ENCODE measurements at regions not wholly inside any gene's neighbourhood (a gene's known extent, or its start where the extent isn't known, plus 50 kb on each side); places are given as distances from the start of the nearest gene placed in this dataset.

DNA sequence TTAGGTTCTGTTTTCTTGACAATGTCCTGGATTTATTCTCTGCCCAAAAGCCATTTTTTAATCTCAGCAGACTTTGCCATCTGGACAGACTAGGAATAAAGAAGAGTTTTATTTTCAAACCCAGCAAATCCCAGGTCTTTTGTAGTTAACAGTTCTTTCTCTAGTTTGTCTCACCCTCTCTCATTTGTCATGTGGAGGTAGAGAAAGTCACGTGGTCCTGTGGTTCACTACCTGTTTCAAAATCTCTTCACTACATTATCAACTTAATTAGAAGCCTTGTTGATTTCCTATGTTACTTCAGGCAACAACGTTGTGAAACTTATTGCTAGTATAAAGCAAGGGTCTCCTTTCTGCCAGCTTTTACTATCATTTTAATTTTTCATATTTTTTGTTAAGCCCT lies 1222.6 kb downstream of the EFNB2 start:
- no peaks in the 10 kb centered on the region for H3K4me1 ChIP-seq (ENCODE audit: insufficient read depth, low read length, poor library complexity, severe bottlenecking)
- ChIA-PET CTCF (ENCODE audit: unreplicated experiment) (no interaction called here), POLR2A (no interaction called here)
- H4K20me1 ChIP-seq (ENCODE audit: insufficient read depth, low read length), result no peaks in the 10 kb centered on the region
- DNase-seq (ENCODE audit: low spot score), result no peak
- no peak overlapping the region for H3K4me3 ChIP-seq (ENCODE audit: low read depth, low read length, poor library complexity, severe bottlenecking)
- no peaks in the 10 kb centered on the region for H3K36me3 ChIP-seq (ENCODE audit: insufficient read depth, low read length)
- H3K9me3 ChIP-seq (ENCODE audit: low read length), result no peaks in the 10 kb centered on the region
- no peak overlapping the region for H3K27ac ChIP-seq (ENCODE audit: low read depth, low read length, poor library complexity, severe bottlenecking)
- TF ChIP-seq, protein P1, sequence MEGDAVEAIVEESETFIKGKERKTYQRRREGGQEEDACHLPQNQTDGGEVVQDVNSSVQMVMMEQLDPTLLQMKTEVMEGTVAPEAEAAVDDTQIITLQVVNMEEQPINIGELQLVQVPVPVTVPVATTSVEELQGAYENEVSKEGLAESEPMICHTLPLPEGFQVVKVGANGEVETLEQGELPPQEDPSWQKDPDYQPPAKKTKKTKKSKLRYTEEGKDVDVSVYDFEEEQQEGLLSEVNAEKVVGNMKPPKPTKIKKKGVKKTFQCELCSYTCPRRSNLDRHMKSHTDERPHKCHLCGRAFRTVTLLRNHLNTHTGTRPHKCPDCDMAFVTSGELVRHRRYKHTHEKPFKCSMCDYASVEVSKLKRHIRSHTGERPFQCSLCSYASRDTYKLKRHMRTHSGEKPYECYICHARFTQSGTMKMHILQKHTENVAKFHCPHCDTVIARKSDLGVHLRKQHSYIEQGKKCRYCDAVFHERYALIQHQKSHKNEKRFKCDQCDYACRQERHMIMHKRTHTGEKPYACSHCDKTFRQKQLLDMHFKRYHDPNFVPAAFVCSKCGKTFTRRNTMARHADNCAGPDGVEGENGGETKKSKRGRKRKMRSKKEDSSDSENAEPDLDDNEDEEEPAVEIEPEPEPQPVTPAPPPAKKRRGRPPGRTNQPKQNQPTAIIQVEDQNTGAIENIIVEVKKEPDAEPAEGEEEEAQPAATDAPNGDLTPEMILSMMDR (conservative IDR thresholded peaks at IDR 0.05; ENCODE audit: low read length), result no peak
- TF ChIP-seq EZH2phosphoT487 (IDR thresholded peaks at IDR 0.05; ENCODE audit: borderline replicate concordance, low read depth, low read length), result no peak
- H3K4me2 ChIP-seq (ENCODE audit: low read length), result no peak overlapping the region
- no peaks in the 10 kb centered on the region for H3K9me2 ChIP-seq (ENCODE audit: insufficient read depth, low read length)
- intact Hi-C loops (cut with micrococcal nuclease; ENCODE audit: unreplicated experiment), result no loop called here
- H3K79me2 ChIP-seq (ENCODE audit: insufficient read depth, low read depth, low read length), result no peaks in the 10 kb centered on the region
- H2AFZ ChIP-seq (ENCODE audit: low read length), result no peak overlapping the region
- no TSS peak for BruUV-seq (replicated peaks)

DNA sequence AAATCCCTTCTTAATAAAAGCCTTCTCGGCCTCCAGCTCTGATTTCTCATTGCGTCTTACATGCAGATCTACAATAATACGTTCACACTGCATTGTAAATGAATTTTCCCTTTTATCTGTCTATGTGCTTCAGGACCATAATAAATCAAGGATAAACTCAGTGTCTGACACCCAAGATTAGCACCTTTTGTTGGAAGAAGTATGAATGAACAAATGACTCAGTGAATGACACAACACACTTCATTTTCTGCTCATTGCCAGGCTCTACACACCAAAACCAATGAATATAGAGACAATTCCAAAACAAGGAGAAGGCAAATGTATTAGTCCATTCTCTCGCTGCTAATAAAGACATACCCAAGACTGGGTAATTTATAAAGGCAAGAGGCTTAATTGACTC lies 1224.4 kb downstream of the EFNB2 start:
- Histone ChIP-seq H3K79me2 (ENCODE audit: insufficient read depth, low read depth, low read length) (no peaks in the 10 kb centered on the region), H2AFZ (ENCODE audit: low read length) (no peak overlapping the region), H3K9me2 (ENCODE audit: insufficient read depth, low read length) (no peaks in the 10 kb centered on the region), H3K4me2 (ENCODE audit: low read length) (no peak overlapping the region), H3K4me3 (ENCODE audit: low read depth, low read length, poor library complexity, severe bottlenecking) (no peak overlapping the region), H3K4me1 (ENCODE audit: insufficient read depth, low read length, poor library complexity, severe bottlenecking) (no peaks in the 10 kb centered on the region), H3K9me3 (ENCODE audit: low read length) (no peaks in the 10 kb centered on the region), H3K36me3 (ENCODE audit: insufficient read depth, low read length) (no peaks in the 10 kb centered on the region), H4K20me1 (ENCODE audit: insufficient read depth, low read length) (no peaks in the 10 kb centered on the region), H3K27ac (ENCODE audit: low read depth, low read length, poor library complexity, severe bottlenecking) (no peak overlapping the region)
- TF ChIP-seq EZH2phosphoT487 (IDR thresholded peaks at IDR 0.05; ENCODE audit: borderline replicate concordance, low read depth, low read length), result no peak
- TF ChIP-seq, protein P1 (conservative IDR thresholded peaks at IDR 0.05; ENCODE audit: low read length), result no peak
- CTCF ChIA-PET (ENCODE audit: unreplicated experiment), result no interaction called here
- DNase-seq (ENCODE audit: low spot score), result no peak
- no TSS peak for BruUV-seq (replicated peaks)
- POLR2A ChIA-PET, result no interaction called here
- intact Hi-C loops (cut with micrococcal nuclease; ENCODE audit: unreplicated experiment), result no loop called here

DNA sequence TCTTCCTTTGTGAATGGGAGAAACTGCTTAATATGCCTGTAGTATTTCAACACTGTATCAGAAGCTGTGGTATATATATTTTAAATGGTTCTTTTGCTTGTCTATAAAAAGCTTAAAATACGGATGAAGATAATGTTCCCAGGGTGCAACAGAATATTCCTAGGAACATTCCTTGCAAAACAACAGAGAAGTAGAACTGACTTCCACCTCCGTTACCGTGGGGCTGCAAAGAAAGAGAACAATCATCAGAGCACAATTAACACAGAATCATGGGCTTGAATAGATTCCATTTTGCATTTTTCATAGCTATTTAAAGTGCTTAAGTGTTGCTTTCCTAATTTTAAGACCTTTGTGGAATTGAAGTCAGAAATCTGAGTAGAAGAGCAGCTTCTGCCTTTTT lies 1227.7 kb downstream of the EFNB2 start:
- Histone ChIP-seq H3K27ac (ENCODE audit: low read depth, low read length, poor library complexity, severe bottlenecking) (no peak overlapping the region), H2AFZ (ENCODE audit: low read length) (no peak overlapping the region), H3K4me2 (ENCODE audit: low read length) (no peak overlapping the region), H3K4me1 (ENCODE audit: insufficient read depth, low read length, poor library complexity, severe bottlenecking) (no peaks in the 10 kb centered on the region), H3K9me3 (ENCODE audit: low read length) (no peaks in the 10 kb centered on the region), H3K79me2 (ENCODE audit: insufficient read depth, low read depth, low read length) (no peaks in the 10 kb centered on the region), H3K9me2 (ENCODE audit: insufficient read depth, low read length) (no peaks in the 10 kb centered on the region), H4K20me1 (ENCODE audit: insufficient read depth, low read length) (no peaks in the 10 kb centered on the region), H3K4me3 (ENCODE audit: low read depth, low read length, poor library complexity, severe bottlenecking) (no peak overlapping the region), H3K36me3 (ENCODE audit: insufficient read depth, low read length) (no peaks in the 10 kb centered on the region)
- CTCF ChIA-PET (ENCODE audit: unreplicated experiment), result no interaction called here
- TF ChIP-seq, protein P1 (conservative IDR thresholded peaks at IDR 0.05; ENCODE audit: low read length), result no peak
- no peak for TF ChIP-seq EZH2phosphoT487 (IDR thresholded peaks at IDR 0.05; ENCODE audit: borderline replicate concordance, low read depth, low read length)
- intact Hi-C loops (cut with micrococcal nuclease; ENCODE audit: unreplicated experiment), result no loop called here
- BruUV-seq (replicated peaks), result no TSS peak
- DNase-seq (ENCODE audit: low spot score), result no peak
- POLR2A ChIA-PET, result interaction anchor here (1.0 kb wide), 1 partner anchor 31 kb away, joined by 3 read pairs; no protein-coding TSS in a partner anchor

Measured in OCI-LY7 (cell line).